Neutrophil (primary cell): ENCODE measurements at regions not wholly inside any gene's neighbourhood (a gene's known extent, or its start where the extent isn't known, plus 50 kb on each side); places are given as distances from the start of the nearest gene placed in this dataset.

Experiments used
- H3K27ac ChIP-seq: fragments of 200-600 bp; sonication (generic); 2 replicates; pipeline ENCODE4 v1.5.1; 2016; ENCODE audit warnings: mild to moderate bottlenecking, moderate library complexity
- H3K27me3 ChIP-seq: fragments of 200-600 bp; sonication (generic); 2 replicates; pipeline ENCODE4 v1.6.0; 2016; ENCODE audit warnings: mild to moderate bottlenecking
- H3K36me3 ChIP-seq: fragments of 200-600 bp; sonication (generic); 2 replicates; pipeline ENCODE4 v1.5.1; 2017
- H3K4me1 ChIP-seq, 2 experiments: fragments of 200-600 bp in 1 of 2; sonication (generic) in 1 of 2; 1 replicate in 1 of 2; 2 replicates in 1 of 2; pipeline versions ENCODE4 v1.5.1 to v1.6.1; 2013 to 2016; ENCODE audit warnings: low read depth in 1 of 2, low read length in 1 of 2, mild to moderate bottlenecking in 1 of 2, moderate library complexity in 1 of 2; ENCODE audit not compliant: control insufficient read depth in 1 of 2, insufficient read depth in 1 of 2
- H3K4me3 ChIP-seq, 2 experiments: fragments of 200-600 bp in 1 of 2; sonication (generic) in 1 of 2; 1 replicate in 1 of 2; 2 replicates in 1 of 2; pipeline ENCODE4 v1.5.1; 2013 to 2016; ENCODE audit warnings: low read depth in 1 of 2, low read length in 1 of 2, mild to moderate bottlenecking in 1 of 2, moderate library complexity in 1 of 2
- H3K9me3 ChIP-seq: fragments of 200-600 bp; sonication (generic); 2 replicates; pipeline ENCODE4 v1.5.1; 2016
- CTCF ChIP-seq: fragments of 200-600 bp; sonication (generic); IDR thresholded peaks from 2 replicates; pipeline ENCODE4 v1.5.1; 2016; ENCODE audit warnings: antibody characterized with exemption

- no peak overlapping the region for H3K27ac ChIP-seq
- peaks cover 29 to 30% of the 10 kb centered on the region in 2 experiments for H3K4me1 ChIP-seq
- H3K27me3 ChIP-seq = no peaks in the 10 kb centered on the region
- no peaks in the 10 kb centered on the region for H3K36me3 ChIP-seq
- H3K9me3 ChIP-seq = no peaks in the 10 kb centered on the region
- no peak overlapping the region for H3K4me3 ChIP-seq
- TF ChIP-seq CTCF = no peak
Measured at GRCh38 chr11:47913529-47914244, 65.5 kb upstream of the NUP160 start.

GRCh38 chr11:47912843-47913437 lies 64.8 kb upstream of the NUP160 start:
- Histone ChIP-seq H3K27ac (no peak overlapping the region), H3K36me3 (no peaks in the 10 kb centered on the region), H3K4me1 (peaks cover 31 to 33% of the 10 kb centered on the region in 2 experiments), H3K27me3 (no peaks in the 10 kb centered on the region), H3K9me3 (no peaks in the 10 kb centered on the region), H3K4me3 (no peak overlapping the region)
- no peak for TF ChIP-seq CTCF

GRCh38 chr11:47911149-47911548 lies 63.0 kb upstream of the NUP160 start:
- H3K27me3 ChIP-seq = no peaks in the 10 kb centered on the region
- no peak overlapping the region for H3K27ac ChIP-seq
- no peak overlapping the region for H3K4me3 ChIP-seq
- no peak for TF ChIP-seq CTCF
- no peaks in the 10 kb centered on the region for H3K36me3 ChIP-seq
- peaks cover 36% of the 10 kb centered on the region in 2 experiments for H3K4me1 ChIP-seq
- H3K9me3 ChIP-seq = no peaks in the 10 kb centered on the region

- H3K9me3 ChIP-seq = no peaks in the 10 kb centered on the region
- no peaks in the 10 kb centered on the region for H3K36me3 ChIP-seq
- TF ChIP-seq CTCF = no peak
- no peak overlapping the region for H3K4me3 ChIP-seq
- H3K27ac ChIP-seq = peak overlapping the region; percentile 53
- no peaks in the 10 kb centered on the region for H3K27me3 ChIP-seq
- H3K4me1 ChIP-seq = peaks cover 39 to 41% of the 10 kb centered on the region in 2 experiments
Measured at GRCh38 chr11:47908198-47908597, 60.0 kb upstream of the NUP160 start.

- no peaks in the 10 kb centered on the region for H3K27me3 ChIP-seq
- H3K4me1 ChIP-seq = peaks cover 33 to 34% of the 10 kb centered on the region in 2 experiments
- H3K9me3 ChIP-seq = no peaks in the 10 kb centered on the region
- H3K27ac ChIP-seq = no peak overlapping the region
- no peaks in the 10 kb centered on the region for H3K36me3 ChIP-seq
- no peak overlapping the region for H3K4me3 ChIP-seq
- TF ChIP-seq CTCF = no peak
Measured at GRCh38 chr11:47907499-47907898, 59.3 kb upstream of the NUP160 start.
